MM.1S (cell line): ENCODE measurements at regions not wholly inside any gene's neighbourhood (a gene's known extent, or its start where the extent isn't known, plus 50 kb on each side); places are given as distances from the start of the nearest gene placed in this dataset.

Source experiments
- DNase-seq: peaks from one replicate; pipeline ENCODE4 v3.0.0-alpha.2; 2015
- H2AFZ ChIP-seq: fragments of 300-600 bp; sonication (generic); 2 replicates; pipeline ENCODE4 v1.6.0; 2016; ENCODE audit warnings: antibody characterized with exemption, low read length
- H3F3A ChIP-seq: fragments of 300-600 bp; sonication (generic); 2 replicates; pipeline ENCODE4 v1.6.1; 2016; ENCODE audit warnings: mild to moderate bottlenecking, antibody characterized with exemption, low read length, moderate library complexity, mixed read lengths; ENCODE audit not compliant: insufficient read depth
- H3K27ac ChIP-seq: fragments of 300-600 bp; sonication (generic); 2 replicates; pipeline ENCODE4 v1.5.1; 2016; ENCODE audit warnings: mild to moderate bottlenecking, low read length
- H3K27me3 ChIP-seq: fragments of 300-600 bp; sonication (generic); replicated peaks from 2 replicates; pipeline ENCODE4 v1.6.0; 2016; ENCODE audit warnings: low read length; ENCODE audit not compliant: insufficient read depth
- H3K36me3 ChIP-seq: fragments of 300-600 bp; sonication (generic); replicated peaks from 2 replicates; pipeline ENCODE4 v1.6.1; 2016; ENCODE audit warnings: mild to moderate bottlenecking, low read length, mixed read lengths; ENCODE audit not compliant: insufficient read depth
- H3K4me1 ChIP-seq: fragments of 300-600 bp; sonication (generic); 2 replicates; pipeline ENCODE4 v1.6.1; 2016; ENCODE audit warnings: low read length, mixed read lengths
- H3K4me2 ChIP-seq: fragments of 300-600 bp; sonication (generic); 2 replicates; pipeline ENCODE4 v1.6.0; 2016; ENCODE audit warnings: low read depth, low read length
- H3K4me3 ChIP-seq: fragments of 300-600 bp; sonication (generic); 2 replicates; pipeline ENCODE4 v1.5.1; 2016; ENCODE audit warnings: low read length, mixed read lengths
- H3K79me2 ChIP-seq: fragments of 300-600 bp; sonication (generic); 2 replicates; pipeline ENCODE4 v1.6.1; 2016; ENCODE audit warnings: mixed run types, low read length, mixed read lengths
- H3K9ac ChIP-seq: fragments of 300-600 bp; sonication (generic); 2 replicates; pipeline ENCODE4 v1.6.1; 2016; ENCODE audit warnings: low read length, mixed read lengths
- H3K9me2 ChIP-seq: fragments of 300-600 bp; sonication (generic); replicated peaks from 2 replicates; pipeline ENCODE4 v1.6.1; 2016; ENCODE audit warnings: mild to moderate bottlenecking, low read length, mixed read lengths; ENCODE audit not compliant: insufficient read depth
- H3K9me3 ChIP-seq: fragments of 300-600 bp; sonication (generic); replicated peaks from 2 replicates; pipeline ENCODE4 v1.6.1; 2016; ENCODE audit warnings: mild to moderate bottlenecking, low read length, mixed read lengths; ENCODE audit not compliant: insufficient read depth
- H4K20me1 ChIP-seq: fragments of 300-600 bp; sonication (generic); 2 replicates; pipeline ENCODE4 v1.6.1; 2016; ENCODE audit warnings: mild to moderate bottlenecking, low read length, moderate library complexity, mixed read lengths; ENCODE audit not compliant: insufficient read depth
- CTCF ChIP-seq: fragments of 300-600 bp; sonication (generic); IDR thresholded peaks from 2 replicates; pipeline ENCODE4 v1.5.1; 2016; ENCODE audit warnings: antibody characterized with exemption, low read length, mixed read lengths
- EZH2 ChIP-seq: fragments of 300-600 bp; sonication (generic); optimal IDR thresholded peaks from 2 replicates; pipeline ENCODE3; 2017; ENCODE audit warnings: low read depth, mild to moderate bottlenecking, antibody characterized with exemption, low read length, mixed read lengths
- EZH2phosphoT487 ChIP-seq: fragments of 300-600 bp; sonication (generic); IDR thresholded peaks from 2 replicates; pipeline ENCODE4 v1.6.1; 2018; ENCODE audit warnings: antibody characterized with exemption, low read length

GRCh38 chr6:99079058-99079457 lies 131.3 kb upstream of the FBXL4 start:
- no peak for TF ChIP-seq EZH2phosphoT487
- TF ChIP-seq EZH2 = no peak
- no peak for TF ChIP-seq CTCF
- H3K27me3 ChIP-seq = no peaks in the 10 kb centered on the region
- H3K4me2 ChIP-seq = no peak overlapping the region
- H4K20me1 ChIP-seq = no peaks in the 10 kb centered on the region
- H3K36me3 ChIP-seq = no peaks in the 10 kb centered on the region
- H3K9me3 ChIP-seq = no peaks in the 10 kb centered on the region
- 0 out of 2 replicates have a peak, but pooled peaks cover under 1% of the 10 kb centered on the region for H3K4me1 ChIP-seq
- H3K9ac ChIP-seq = no peak overlapping the region
- no peak overlapping the region for H3K4me3 ChIP-seq
- no peak for DNase-seq
- H3K79me2 ChIP-seq = no peaks in the 10 kb centered on the region
- H3F3A ChIP-seq = no peaks in the 10 kb centered on the region
- no peaks in the 10 kb centered on the region for H3K9me2 ChIP-seq
- H2AFZ ChIP-seq = no peak overlapping the region
- no peak overlapping the region for H3K27ac ChIP-seq

GRCh38 chr6:99073223-99073622 lies 125.5 kb upstream of the FBXL4 start:
- H3K4me1 ChIP-seq = peaks cover 14% of the 10 kb centered on the region
- H3K4me2 ChIP-seq = peak overlapping the region; percentile 22; the same call in 1 of the 2 replicates
- no peaks in the 10 kb centered on the region for H3K9me3 ChIP-seq
- H2AFZ ChIP-seq = no peak overlapping the region
- no peak overlapping the region for H3K27ac ChIP-seq
- no peaks in the 10 kb centered on the region; the same call in 1 of the 2 replicates for H3K27me3 ChIP-seq
- H3K4me3 ChIP-seq = no peak overlapping the region
- TF ChIP-seq EZH2 = no peak
- TF ChIP-seq EZH2phosphoT487 = no peak
- TF ChIP-seq CTCF = no peak
- no peaks in the 10 kb centered on the region for H3K36me3 ChIP-seq
- DNase-seq = peak; percentile 74
- peaks cover 7% of the 10 kb centered on the region; the same call in 1 of the 2 replicates for H3F3A ChIP-seq
- H4K20me1 ChIP-seq = no peaks in the 10 kb centered on the region
- no peaks in the 10 kb centered on the region for H3K79me2 ChIP-seq
- no peaks in the 10 kb centered on the region for H3K9me2 ChIP-seq
- H3K9ac ChIP-seq = no peak overlapping the region

GRCh38 chr6:99066044-99066443 lies 118.3 kb upstream of the FBXL4 start:
- Histone ChIP-seq H3K27me3 (no peaks in the 10 kb centered on the region), H3K9ac (no peak overlapping the region), H3K4me3 (no peak overlapping the region), H3K9me3 (no peaks in the 10 kb centered on the region), H3K79me2 (no peaks in the 10 kb centered on the region), H4K20me1 (no peaks in the 10 kb centered on the region), H3K27ac (no peak overlapping the region), H3F3A (no peaks in the 10 kb centered on the region), H3K4me1 (no peaks in the 10 kb centered on the region), H2AFZ (no peak overlapping the region), H3K36me3 (no peaks in the 10 kb centered on the region), H3K9me2 (no peaks in the 10 kb centered on the region), H3K4me2 (no peak overlapping the region)
- TF ChIP-seq EZH2phosphoT487 = no peak
- no peak for TF ChIP-seq EZH2
- TF ChIP-seq CTCF = no peak
- DNase-seq = no peak
